Hippocampal formation (tissue), 2 donors: ENCODE measurements at regions not wholly inside any gene's neighbourhood (a gene's known extent, or its start where the extent isn't known, plus 50 kb on each side); places are given as distances from the start of the nearest gene placed in this dataset.
"Not testable (repeated sequence)": the region's sequence is repeated elsewhere in the genome, so short reads cannot be mapped to it uniquely, and the experiment has no call there.

ENCODE experiments used
- DNase-seq, 2 donors: peaks; one replicate each; lab custom pipeline; 2025; lab: John Stamatoyannopoulos, UW

- DNase-seq = no peak
Observed at GRCh38 chr4:18735740-18736268, 714.2 kb upstream of the LCORL start.

- no peak for DNase-seq
Observed at GRCh38 chr4:18734405-18734804, 712.9 kb upstream of the LCORL start.

GRCh38 chr4:18733961-18734360 is 712.4 kb upstream of the LCORL start:
- no peak for DNase-seq

GRCh38 chr4:18722748-18723191 is 701.2 kb upstream of the LCORL start:
- no peak for DNase-seq

GRCh38 chr4:18698119-18698883 is 676.7 kb upstream of the LCORL start:
- DNase-seq = no peak

GRCh38 chr4:18695733-18696527 is 674.4 kb upstream of the LCORL start:
- DNase-seq = no peak

GRCh38 chr4:18691431-18692200 is 670.1 kb upstream of the LCORL start:
- no peak for DNase-seq

- DNase-seq = no peak
Observed at GRCh38 chr4:18690291-18690955, 668.9 kb upstream of the LCORL start.

- DNase-seq = peak; percentile 7 to 66
Observed at GRCh38 chr4:18689308-18690115, 668.0 kb upstream of the LCORL start.

GRCh38 chr4:18688351-18688750 is 666.8 kb upstream of the LCORL start:
- DNase-seq = not testable (repeated sequence)

GRCh38 chr4:18686338-18687037 is 664.9 kb upstream of the LCORL start:
- no peak for DNase-seq

GRCh38 chr4:18684932-18685331 is 663.4 kb upstream of the LCORL start:
- DNase-seq = no peak

GRCh38 chr4:18676526-18676915 is 655.0 kb upstream of the LCORL start:
- DNase-seq = no peak

GRCh38 chr4:18675586-18676525 is 654.3 kb upstream of the LCORL start:
- no peak for DNase-seq

- no peak for DNase-seq
Observed at GRCh38 chr4:18670034-18670433, 648.5 kb upstream of the LCORL start.

GRCh38 chr4:18669390-18669789 is 647.8 kb upstream of the LCORL start:
- DNase-seq = no peak

GRCh38 chr4:18666322-18666721 is 644.8 kb upstream of the LCORL start:
- no peak for DNase-seq

- DNase-seq = peak; percentile 15 to 58
Observed at GRCh38 chr4:18664171-18664570, 642.6 kb upstream of the LCORL start.

GRCh38 chr4:18645351-18645750 is 623.8 kb upstream of the LCORL start:
- DNase-seq = no peak
